MCF 10A (cell line): ENCODE measurements at regions not wholly inside any gene's neighbourhood (a gene's known extent, or its start where the extent isn't known, plus 50 kb on each side); places are given as distances from the start of the nearest gene placed in this dataset.

ENCODE experiments used
- BruUV-seq: library from RNA; stranded (reverse); fragments of 400-500 nt; replicated peaks from 2 replicates; lab custom pipeline; 2021; lab: Mats Ljungman, UMichigan
- CTCF ChIA-PET: fragments of 300-600 bp; sonication (Branson Sonifier 250); formaldehyde crosslinking; extraction: SDS; loops from one replicate; lab custom pipeline; 2021; ENCODE audit warnings: antibody characterized with exemption, inconsistent platforms; lab: Yijun Ruan, JAX
- POLR2A ChIA-PET: fragments of 300-600, 350-650 bp; sonication (Branson Sonifier 250); formaldehyde crosslinking; extraction: SDS; loops from one replicate; lab custom pipeline; 2020; ENCODE audit warnings: antibody characterized with exemption, inconsistent platforms; lab: Yijun Ruan, JAX
- DNase-seq: peaks from one replicate; pipeline ENCODE4 v3.0.0-alpha.2; 2018; ENCODE audit not compliant: unreplicated experiment
- H3K27ac Mint-ChIP-seq: one replicate; pipeline ENCODE4 v1.8.0; 2022; ENCODE audit warnings: mild to moderate bottlenecking, low read depth, mixed read lengths; ENCODE audit not compliant: unreplicated experiment
- H3K27me3 Mint-ChIP-seq: one replicate; pipeline ENCODE4 v1.8.0; 2022; ENCODE audit warnings: mixed read lengths; ENCODE audit not compliant: insufficient read depth, unreplicated experiment
- H3K36me3 Mint-ChIP-seq: one replicate; pipeline ENCODE4 v1.8.0; 2022; ENCODE audit warnings: mild to moderate bottlenecking, moderate library complexity, mixed read lengths; ENCODE audit not compliant: insufficient read depth, unreplicated experiment
- H3K4me1 Mint-ChIP-seq: one replicate; pipeline ENCODE4 v1.8.0; 2022; ENCODE audit warnings: mixed read lengths; ENCODE audit not compliant: insufficient read depth, unreplicated experiment
- H3K4me3 Mint-ChIP-seq: one replicate; pipeline ENCODE4 v1.8.0; 2022; ENCODE audit warnings: mild to moderate bottlenecking, moderate library complexity, mixed read lengths; ENCODE audit not compliant: unreplicated experiment
- H3K9me3 Mint-ChIP-seq: one replicate; pipeline ENCODE4 v1.8.0; 2022; ENCODE audit warnings: mixed read lengths; ENCODE audit not compliant: unreplicated experiment
- CTCF ChIP-seq: fragments of 200-600 bp; IDR thresholded peaks from one replicate; pipeline ENCODE4 v1.8.0; 2022; ENCODE audit warnings: antibody characterized with exemption, mild to moderate bottlenecking; ENCODE audit not compliant: unreplicated experiment
- intact Hi-C: fragments of 100-400 bp; cut with micrococcal nuclease; formaldehyde crosslinking; loops from 2 replicates; pipeline ENCODE4 v1.14.1; 2022

- no TSS peak for BruUV-seq
- Mint-ChIP-seq H3K4me3 (no peak overlapping the region), H3K4me1 (no peaks in the 10 kb centered on the region), H3K36me3 (no peaks in the 10 kb centered on the region), H3K27me3 (no peaks in the 10 kb centered on the region), H3K9me3 (no peaks in the 10 kb centered on the region), H3K27ac (no peak overlapping the region)
- ChIA-PET POLR2A (interaction anchor here (1.1 kb wide), 1 partner anchor 13 kb away, joined by 5 read pairs; no protein-coding TSS in a partner anchor), CTCF (no interaction called here)
- DNase-seq = no peak
- no peak for TF ChIP-seq CTCF
- intact Hi-C loops = no loop called here
These were observed 762.6 kb downstream of the MRPL39 start for GRCh38 chr21:24844671-24845070.

GRCh38 chr21:24840287-24840686, 767.0 kb downstream of the MRPL39 start:
- TF ChIP-seq CTCF = no peak
- no peak overlapping the region for H3K27ac Mint-ChIP-seq
- POLR2A ChIA-PET = no interaction called here
- CTCF ChIA-PET = no interaction called here
- H3K4me1 Mint-ChIP-seq = no peaks in the 10 kb centered on the region
- no peaks in the 10 kb centered on the region for H3K9me3 Mint-ChIP-seq
- intact Hi-C loops = no loop called here
- no peaks in the 10 kb centered on the region for H3K27me3 Mint-ChIP-seq
- H3K36me3 Mint-ChIP-seq = no peaks in the 10 kb centered on the region
- no TSS peak for BruUV-seq
- no peak overlapping the region for H3K4me3 Mint-ChIP-seq
- no peak for DNase-seq

GRCh38 chr21:24832961-24833360, 774.3 kb downstream of the MRPL39 start:
- intact Hi-C loops = no loop called here
- Mint-ChIP-seq H3K4me1 (peaks cover 7% of the 10 kb centered on the region), H3K27me3 (no peaks in the 10 kb centered on the region), H3K4me3 (no peak overlapping the region), H3K36me3 (no peaks in the 10 kb centered on the region), H3K27ac (no peak overlapping the region), H3K9me3 (no peaks in the 10 kb centered on the region)
- no peak for TF ChIP-seq CTCF
- no TSS peak for BruUV-seq
- POLR2A ChIA-PET = no interaction called here
- DNase-seq = no peak
- CTCF ChIA-PET = no interaction called here

GRCh38 chr21:24829397-24829796, 777.9 kb downstream of the MRPL39 start:
- intact Hi-C loops = no loop called here
- Mint-ChIP-seq H3K27me3 (no peaks in the 10 kb centered on the region), H3K9me3 (no peaks in the 10 kb centered on the region), H3K36me3 (no peaks in the 10 kb centered on the region), H3K4me3 (no peak overlapping the region), H3K4me1 (peaks cover 7% of the 10 kb centered on the region), H3K27ac (peak overlapping the region; percentile 47)
- ChIA-PET POLR2A (no interaction called here), CTCF (interaction anchor here (0.6 kb wide), 1 partner anchor 336 kb away, joined by 3 read pairs; no protein-coding TSS in a partner anchor)
- BruUV-seq = no TSS peak
- no peak for DNase-seq
- TF ChIP-seq CTCF = no peak
